ENCODE measurements at regions not wholly inside any gene's neighbourhood (a gene's known extent, or its start where the extent isn't known, plus 50 kb on each side); places are given as distances from the start of the nearest gene placed in this dataset.

DNA sequence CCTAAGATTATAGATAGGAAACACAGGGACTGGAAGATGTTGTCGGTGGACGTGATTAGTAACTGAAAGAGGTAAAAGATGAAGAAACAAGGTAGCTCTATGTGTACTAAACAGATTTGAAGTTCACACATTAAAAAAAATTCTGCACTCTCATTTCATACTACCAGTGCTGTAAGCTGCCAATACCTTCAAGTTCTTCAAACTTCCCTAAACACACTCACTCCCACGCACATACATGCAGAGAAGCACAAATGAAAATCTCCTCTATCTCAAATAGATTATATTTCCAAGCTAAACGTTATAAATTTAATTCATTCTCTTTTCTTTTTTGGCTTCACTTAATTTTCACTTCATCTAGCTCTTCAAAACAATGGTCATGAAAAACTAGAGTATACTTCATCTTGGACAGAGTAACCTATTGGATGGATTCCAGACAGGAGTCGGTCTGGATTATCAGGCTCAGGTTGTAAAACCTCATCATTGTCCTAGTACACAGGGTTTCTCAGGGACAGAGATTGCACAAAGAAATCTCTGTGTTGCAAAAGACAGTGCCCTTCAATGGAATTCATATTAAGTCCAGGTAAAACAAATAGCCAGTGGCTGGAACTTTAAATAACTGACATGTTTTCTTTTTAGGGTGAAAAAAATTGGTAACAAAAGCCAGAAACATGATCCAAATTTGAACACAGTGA is 408.1 kb upstream of the ZNF385D start:
- DNase-seq (ENCODE audit: low read depth, low spot score) = no peak
- no peaks in the 10 kb centered on the region; the same call in 1 of the 2 replicates for H4K20me1 ChIP-seq (ENCODE audit: insufficient read depth)
- CTCF ChIA-PET = no interaction called here

More for the DNA sequence above, 408.1 kb upstream of the ZNF385D start:
- Histone ChIP-seq H3K36me3 (ENCODE audit: control insufficient read depth in 1 of 2, insufficient read depth in 2 of 2, low read length in 2 of 2) (no peaks in the 10 kb centered on the region), H3K9me3 (ENCODE audit: control insufficient read depth in 1 of 2, insufficient read depth in 1 of 2, low read depth in 1 of 2, low read length in 2 of 2) (peaks cover 4 to 10% of the 10 kb centered on the region in 2 experiments; a peak in 2 of 4 replicates), H2AFZ (ENCODE audit: low read depth, low read length, poor library complexity, severe bottlenecking) (no peak overlapping the region), H3K27me3 (ENCODE audit: insufficient read depth, low read length) (no peaks in the 10 kb centered on the region), H3K27ac (ENCODE audit: low read depth, low read length) (no peak overlapping the region), H3K4me2 (ENCODE audit: low read length) (no peak overlapping the region), H3K4me1 (ENCODE audit: control insufficient read depth in 1 of 2, insufficient read depth in 2 of 2, low read length in 2 of 2) (no peaks in the 10 kb centered on the region), H3K9me2 (ENCODE audit: insufficient read depth) (no peaks in the 10 kb centered on the region), H3K79me2 (ENCODE audit: insufficient read depth, low read length) (no peaks in the 10 kb centered on the region), H3K9ac (ENCODE audit: low read length) (no peak overlapping the region), H3K4me3 (replicated peaks in 1 of 2; ENCODE audit: low read depth in 1 of 2, low read length in 2 of 2) (no peak overlapping the region)
- intact Hi-C loops (cut with micrococcal nuclease) = no loop called here
- RAD21 ChIA-PET (ENCODE audit: low non-redundant PET in 1 of 2, low total read pairs in 2 of 2, uncharacterized antibody in 2 of 2, unreplicated experiment in 2 of 2) = no interaction called here
- ATAC-seq = no peak
- TF ChIP-seq ZFX (IDR thresholded peaks at IDR 0.05) (no peak), POLR2A (IDR thresholded peaks at IDR 0.05; ENCODE audit: borderline replicate concordance, extremely low read depth, insufficient read depth, insufficient read length) (no peak), SRF (IDR thresholded peaks at IDR 0.05; ENCODE audit: low read depth) (no peak), POLR2AphosphoS5 (IDR thresholded peaks at IDR 0.05; ENCODE audit: low read depth, low read length) (no peak), ZNF274 (IDR thresholded peaks at IDR 0.05; ENCODE audit: low read depth, low read length) (no peak), RAD21 (IDR thresholded peaks at IDR 0.05; ENCODE audit: low read depth) (no peak), FOSL1 (IDR thresholded peaks at IDR 0.05; ENCODE audit: low read depth) (no peak), CTCF (IDR thresholded peaks at IDR 0.05 in 2 of 3, conservative IDR thresholded peaks at IDR 0.05 in 1 of 3; ENCODE audit: borderline replicate concordance in 1 of 3, insufficient read depth in 1 of 3, low read depth in 2 of 3, low read length in 2 of 3) (no peak), JUND (IDR thresholded peaks at IDR 0.05) (no peak)
- TF ChIP-seq, protein P1, sequence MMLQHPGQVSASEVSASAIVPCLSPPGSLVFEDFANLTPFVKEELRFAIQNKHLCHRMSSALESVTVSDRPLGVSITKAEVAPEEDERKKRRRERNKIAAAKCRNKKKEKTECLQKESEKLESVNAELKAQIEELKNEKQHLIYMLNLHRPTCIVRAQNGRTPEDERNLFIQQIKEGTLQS (IDR thresholded peaks at IDR 0.05) = no peak
- TF ChIP-seq, protein P2, sequence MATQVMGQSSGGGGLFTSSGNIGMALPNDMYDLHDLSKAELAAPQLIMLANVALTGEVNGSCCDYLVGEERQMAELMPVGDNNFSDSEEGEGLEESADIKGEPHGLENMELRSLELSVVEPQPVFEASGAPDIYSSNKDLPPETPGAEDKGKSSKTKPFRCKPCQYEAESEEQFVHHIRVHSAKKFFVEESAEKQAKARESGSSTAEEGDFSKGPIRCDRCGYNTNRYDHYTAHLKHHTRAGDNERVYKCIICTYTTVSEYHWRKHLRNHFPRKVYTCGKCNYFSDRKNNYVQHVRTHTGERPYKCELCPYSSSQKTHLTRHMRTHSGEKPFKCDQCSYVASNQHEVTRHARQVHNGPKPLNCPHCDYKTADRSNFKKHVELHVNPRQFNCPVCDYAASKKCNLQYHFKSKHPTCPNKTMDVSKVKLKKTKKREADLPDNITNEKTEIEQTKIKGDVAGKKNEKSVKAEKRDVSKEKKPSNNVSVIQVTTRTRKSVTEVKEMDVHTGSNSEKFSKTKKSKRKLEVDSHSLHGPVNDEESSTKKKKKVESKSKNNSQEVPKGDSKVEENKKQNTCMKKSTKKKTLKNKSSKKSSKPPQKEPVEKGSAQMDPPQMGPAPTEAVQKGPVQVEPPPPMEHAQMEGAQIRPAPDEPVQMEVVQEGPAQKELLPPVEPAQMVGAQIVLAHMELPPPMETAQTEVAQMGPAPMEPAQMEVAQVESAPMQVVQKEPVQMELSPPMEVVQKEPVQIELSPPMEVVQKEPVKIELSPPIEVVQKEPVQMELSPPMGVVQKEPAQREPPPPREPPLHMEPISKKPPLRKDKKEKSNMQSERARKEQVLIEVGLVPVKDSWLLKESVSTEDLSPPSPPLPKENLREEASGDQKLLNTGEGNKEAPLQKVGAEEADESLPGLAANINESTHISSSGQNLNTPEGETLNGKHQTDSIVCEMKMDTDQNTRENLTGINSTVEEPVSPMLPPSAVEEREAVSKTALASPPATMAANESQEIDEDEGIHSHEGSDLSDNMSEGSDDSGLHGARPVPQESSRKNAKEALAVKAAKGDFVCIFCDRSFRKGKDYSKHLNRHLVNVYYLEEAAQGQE (IDR thresholded peaks at IDR 0.05; ENCODE audit: low read depth) = no peak
- TF ChIP-seq, protein P3, sequence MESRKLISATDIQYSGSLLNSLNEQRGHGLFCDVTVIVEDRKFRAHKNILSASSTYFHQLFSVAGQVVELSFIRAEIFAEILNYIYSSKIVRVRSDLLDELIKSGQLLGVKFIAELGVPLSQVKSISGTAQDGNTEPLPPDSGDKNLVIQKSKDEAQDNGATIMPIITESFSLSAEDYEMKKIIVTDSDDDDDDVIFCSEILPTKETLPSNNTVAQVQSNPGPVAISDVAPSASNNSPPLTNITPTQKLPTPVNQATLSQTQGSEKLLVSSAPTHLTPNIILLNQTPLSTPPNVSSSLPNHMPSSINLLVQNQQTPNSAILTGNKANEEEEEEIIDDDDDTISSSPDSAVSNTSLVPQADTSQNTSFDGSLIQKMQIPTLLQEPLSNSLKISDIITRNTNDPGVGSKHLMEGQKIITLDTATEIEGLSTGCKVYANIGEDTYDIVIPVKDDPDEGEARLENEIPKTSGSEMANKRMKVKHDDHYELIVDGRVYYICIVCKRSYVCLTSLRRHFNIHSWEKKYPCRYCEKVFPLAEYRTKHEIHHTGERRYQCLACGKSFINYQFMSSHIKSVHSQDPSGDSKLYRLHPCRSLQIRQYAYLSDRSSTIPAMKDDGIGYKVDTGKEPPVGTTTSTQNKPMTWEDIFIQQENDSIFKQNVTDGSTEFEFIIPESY (IDR thresholded peaks at IDR 0.05; ENCODE audit: extremely low read depth, insufficient replicate concordance, low read length) = no peak
- TF ChIP-seq, protein P4, sequence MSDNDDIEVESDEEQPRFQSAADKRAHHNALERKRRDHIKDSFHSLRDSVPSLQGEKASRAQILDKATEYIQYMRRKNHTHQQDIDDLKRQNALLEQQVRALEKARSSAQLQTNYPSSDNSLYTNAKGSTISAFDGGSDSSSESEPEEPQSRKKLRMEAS (IDR thresholded peaks at IDR 0.05) = no peak
- BruUV-seq (replicated peaks) = no TSS peak
- POLR2A ChIA-PET = no interaction called here
